NCI-H69 (cell line): ENCODE measurements at regions not wholly inside any gene's neighbourhood (a gene's known extent, or its start where the extent isn't known, plus 50 kb on each side); places are given as distances from the start of the nearest gene placed in this dataset.

Source experiments
- DNase-seq: peaks from one replicate; lab custom pipeline; 2025; lab: John Stamatoyannopoulos, UW

GRCh38 chr7:20021066-20021465 is 196.1 kb downstream of the MACC1 start:
- DNase-seq, result no peak

GRCh38 chr7:20019757-20020432 is 197.3 kb downstream of the MACC1 start:
- DNase-seq, result no peak

GRCh38 chr7:20016669-20017068 is 200.5 kb downstream of the MACC1 start:
- no peak for DNase-seq

GRCh38 chr7:20013536-20013935 is 203.6 kb downstream of the MACC1 start:
- no peak for DNase-seq

DNA sequence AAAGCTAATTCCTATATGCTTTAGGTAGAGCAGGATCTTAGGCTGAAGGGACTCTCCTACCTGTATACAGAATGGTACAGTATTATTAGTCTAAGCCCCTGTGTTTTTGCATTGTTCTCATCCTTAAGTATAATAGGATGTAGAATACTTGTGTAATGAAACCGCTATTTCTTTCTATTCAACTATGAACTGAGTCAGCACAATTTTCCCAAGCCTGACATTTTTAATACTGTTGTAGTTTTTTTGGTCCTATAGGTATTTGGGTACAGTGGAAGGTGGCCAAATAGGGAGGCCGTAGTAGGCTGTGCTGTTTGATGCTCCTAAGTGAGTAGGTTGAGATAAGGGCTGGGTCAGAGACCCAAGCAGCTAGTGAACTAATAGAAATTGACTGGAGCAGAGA is 205.1 kb downstream of the MACC1 start:
- no peak for DNase-seq

DNA sequence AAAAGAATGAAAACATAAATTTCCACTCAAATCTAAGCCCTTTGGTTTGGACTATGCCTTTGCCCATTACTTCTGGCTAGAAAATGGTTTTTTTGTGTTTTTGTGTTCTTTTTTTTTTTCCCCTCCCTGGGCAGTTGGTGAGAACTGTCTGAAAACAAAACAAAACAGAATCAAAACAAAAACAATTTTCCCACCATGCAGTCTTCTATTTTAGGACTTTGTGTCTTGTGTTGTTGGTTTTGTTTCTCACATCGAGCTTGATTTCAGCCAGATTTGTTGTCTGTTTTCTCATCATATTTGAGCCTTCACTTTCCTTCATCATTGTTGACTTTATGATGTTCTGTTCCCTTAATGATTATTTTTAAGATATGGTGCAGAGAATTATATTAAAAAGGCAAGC is 206.3 kb downstream of the MACC1 start:
- no peak for DNase-seq

DNA sequence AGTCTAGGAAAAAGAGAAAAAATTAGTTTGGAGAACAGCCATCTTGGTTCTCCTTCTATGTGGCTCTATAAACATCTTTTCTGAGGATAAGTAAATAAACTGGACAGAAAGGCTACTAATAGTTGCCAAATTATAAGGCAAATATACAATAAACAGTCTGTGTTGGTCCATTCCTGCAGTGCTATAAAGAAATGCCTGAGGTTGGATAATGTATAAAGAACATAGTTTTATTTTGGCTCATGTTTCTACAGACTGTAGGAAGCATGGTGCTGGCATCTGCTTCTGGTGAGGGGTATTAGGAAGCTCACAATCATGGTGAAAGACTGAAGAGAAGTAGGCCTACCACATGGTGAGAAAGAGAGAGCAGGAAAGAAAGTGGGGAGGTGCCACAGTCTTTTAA is 209.7 kb downstream of the MACC1 start:
- DNase-seq, result no peak

DNA sequence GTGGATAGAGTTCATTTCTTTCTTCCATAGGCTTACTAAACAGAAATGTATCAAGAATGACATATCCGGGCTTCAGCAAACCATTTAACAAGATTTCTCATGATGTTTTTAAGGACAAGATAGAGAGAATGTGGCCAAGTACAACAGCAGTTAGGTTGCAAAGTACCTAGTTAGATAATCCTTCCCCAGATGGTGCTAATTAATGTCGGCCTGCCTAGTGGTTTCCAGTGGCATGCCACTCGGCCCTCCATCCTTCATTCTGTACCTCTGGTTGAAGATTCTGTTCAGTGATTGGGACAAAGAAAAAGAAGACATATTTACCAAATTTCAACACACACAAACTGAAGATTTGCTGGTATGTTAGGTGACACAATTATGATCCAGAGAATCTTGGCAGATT is 212.1 kb downstream of the MACC1 start:
- no peak for DNase-seq

GRCh38 chr7:19999681-20000080 is 217.5 kb downstream of the MACC1 start:
- DNase-seq, result no peak

DNA sequence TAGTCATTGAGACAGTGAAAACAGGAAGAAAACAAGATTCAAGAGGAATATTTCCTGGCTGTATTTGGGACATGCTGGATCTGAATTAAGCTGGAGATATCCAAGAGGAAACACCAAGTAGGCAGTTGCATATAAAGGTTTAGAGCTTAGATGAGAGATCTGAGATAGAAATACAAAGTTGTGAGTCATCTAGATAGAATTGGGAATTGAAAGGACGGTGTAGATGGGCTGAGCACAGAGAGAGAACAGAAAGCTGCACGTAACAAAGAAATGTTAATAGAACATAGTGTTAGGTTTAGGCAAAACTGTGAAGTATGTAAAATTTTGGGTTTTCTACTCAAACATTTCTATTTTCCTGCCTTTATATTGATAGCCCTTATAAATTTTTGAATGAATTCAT is 218.5 kb upstream of the TMEM196 start:
- no peak for DNase-seq

DNA sequence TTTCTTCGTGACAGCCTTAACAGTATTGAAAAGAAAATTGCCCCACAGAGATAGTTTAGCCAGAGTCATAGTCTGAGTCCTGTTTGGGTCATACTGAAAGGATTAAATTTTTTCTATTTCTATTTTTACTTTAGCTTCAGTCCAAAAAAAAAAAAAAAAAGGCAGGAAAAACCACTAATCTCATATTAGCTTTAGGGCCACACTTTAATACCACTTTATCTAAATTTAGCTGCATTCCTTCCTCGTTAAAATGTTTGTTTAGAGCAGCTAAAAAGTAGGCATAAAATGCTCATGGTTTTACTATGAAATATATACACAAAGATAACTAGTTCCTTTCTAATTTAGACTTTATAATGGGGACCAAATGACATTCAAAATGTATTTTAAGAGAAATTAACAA is 216.5 kb upstream of the TMEM196 start:
- DNase-seq, result no peak

- DNase-seq, result no peak
Measured at GRCh38 chr7:19988860-19989259, 215.4 kb upstream of the TMEM196 start.

DNA sequence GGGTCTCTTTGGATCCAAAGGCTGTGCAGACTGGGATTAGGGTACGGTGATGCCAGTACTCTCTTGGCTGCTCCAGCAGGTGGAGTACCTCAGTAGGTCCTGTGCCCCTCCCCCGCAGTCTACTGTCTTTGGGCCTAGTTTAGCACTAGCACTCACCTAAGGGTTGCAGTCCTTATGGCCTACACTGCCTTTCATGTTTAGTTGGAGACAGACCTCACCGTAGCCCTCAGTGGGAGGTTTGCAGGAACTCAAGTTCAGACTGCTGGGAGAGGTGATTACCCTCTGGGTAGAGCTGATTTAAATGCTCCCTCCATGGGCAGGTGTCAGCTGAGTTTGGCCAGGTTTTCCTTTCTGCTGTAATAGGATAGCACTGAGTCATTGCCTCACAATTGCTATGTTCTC is 210.8 kb upstream of the TMEM196 start:
- DNase-seq, result peak; percentile 64

DNA sequence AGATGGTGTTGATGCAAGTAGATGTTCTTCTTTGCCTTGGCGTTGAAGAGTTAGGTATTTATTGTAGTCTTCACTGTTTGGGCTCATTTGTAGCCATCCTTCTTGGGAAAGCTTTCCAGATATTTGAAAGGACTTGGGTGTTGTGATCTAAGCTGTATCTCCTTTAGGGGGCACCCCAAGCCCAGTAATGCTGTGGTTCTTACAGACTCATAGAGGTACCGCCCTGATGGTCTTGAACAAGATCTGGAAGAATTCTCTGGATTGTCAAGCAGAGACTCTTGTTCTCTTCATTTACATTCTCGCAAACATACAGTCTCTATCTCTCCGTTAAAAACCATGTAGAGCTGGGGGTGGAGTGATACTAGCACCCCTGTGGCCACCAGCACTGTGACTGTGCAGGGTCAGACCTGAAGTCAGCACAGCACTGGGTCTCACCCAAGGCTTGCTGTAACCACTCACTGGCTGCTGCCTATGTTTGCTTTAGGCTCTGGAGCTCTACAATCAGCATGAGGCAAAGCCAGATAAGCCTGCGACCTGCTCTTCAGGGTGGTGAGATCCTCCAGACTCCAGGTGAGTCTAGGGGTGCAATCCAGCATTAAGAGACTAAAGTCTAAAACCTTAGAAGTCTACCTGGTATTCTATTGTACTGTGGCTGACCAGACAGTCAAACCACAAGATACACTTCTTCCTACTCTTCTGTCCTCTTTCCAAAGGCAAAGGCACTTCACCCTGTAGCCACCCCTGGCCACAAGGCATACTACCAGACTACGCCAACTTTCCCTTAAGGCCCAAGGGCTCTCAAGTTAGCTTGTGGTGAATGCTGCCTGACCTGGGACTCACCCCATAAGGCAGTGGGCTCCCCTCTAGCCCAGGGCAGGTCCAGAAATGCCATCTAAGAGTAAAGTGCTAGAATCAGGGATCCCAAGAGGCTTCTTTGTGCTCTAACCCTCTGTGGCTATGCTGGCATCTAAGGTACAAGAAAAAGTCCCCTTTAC is 209.7 kb upstream of the TMEM196 start:
- peak; percentile 67 for DNase-seq

GRCh38 chr7:19973581-19973980 is 200.2 kb upstream of the TMEM196 start:
- peak; percentile 20 for DNase-seq

- DNase-seq, result no peak
Measured at GRCh38 chr7:19972876-19973275, 199.5 kb upstream of the TMEM196 start.

DNA sequence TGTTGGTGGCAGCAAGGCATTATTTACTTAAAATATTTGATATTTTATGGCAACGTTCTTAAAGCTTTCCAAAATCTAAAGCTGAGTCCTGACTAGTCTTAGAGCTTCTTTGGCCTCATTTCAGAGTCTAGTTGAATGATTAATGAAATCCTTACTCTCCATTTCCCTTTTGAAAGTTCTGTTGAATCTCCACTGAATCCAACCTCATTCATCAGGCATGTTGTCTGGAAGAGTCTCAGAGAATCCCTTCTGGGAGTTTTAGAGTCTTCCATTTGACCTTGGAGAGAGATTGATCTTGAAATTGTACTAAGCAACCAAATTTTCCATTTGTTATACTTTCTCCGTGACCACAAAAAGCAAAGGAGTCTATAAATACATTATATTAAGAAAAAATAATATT is 198.5 kb upstream of the TMEM196 start:
- no peak for DNase-seq

GRCh38 chr7:19970514-19970913 is 197.1 kb upstream of the TMEM196 start:
- DNase-seq, result no peak

DNA sequence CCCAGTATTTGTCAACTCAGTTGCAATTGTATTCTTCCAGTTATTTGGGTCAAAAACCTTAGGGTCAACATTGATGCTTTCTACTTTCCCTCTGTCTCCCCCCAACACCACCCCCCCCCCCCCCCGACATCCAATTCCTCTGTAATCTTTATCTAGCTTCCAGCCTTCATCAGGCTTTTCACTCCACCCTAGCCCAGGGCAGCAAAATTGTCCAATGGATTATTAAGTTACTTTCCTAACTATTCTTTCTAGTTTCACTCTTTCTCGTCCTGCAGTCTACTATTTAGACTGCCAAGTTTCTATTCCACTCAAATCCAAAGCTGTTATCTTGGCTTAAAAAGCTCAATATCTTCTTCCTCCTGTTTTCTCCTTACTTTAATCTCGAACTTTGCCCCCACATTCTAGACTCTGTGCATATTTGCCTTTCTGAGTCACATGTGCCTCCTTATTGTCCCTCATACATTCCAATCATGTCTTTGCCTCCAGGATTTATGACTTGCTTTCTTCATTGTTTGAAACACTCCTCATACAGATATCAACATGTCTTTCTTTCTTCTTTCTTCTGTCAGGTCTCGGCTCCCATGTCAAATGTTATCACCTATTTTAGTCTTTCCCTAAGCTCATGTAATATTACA is 196.6 kb upstream of the TMEM196 start:
- no peak for DNase-seq

GRCh38 chr7:19964246-19964645 is 190.8 kb upstream of the TMEM196 start:
- no peak for DNase-seq

- no peak for DNase-seq
Measured at GRCh38 chr7:19963695-19964094, 190.3 kb upstream of the TMEM196 start.

GRCh38 chr7:19958309-19958896 is 185.0 kb upstream of the TMEM196 start:
- no peak for DNase-seq
